H9 (cell line): ENCODE measurements at regions not wholly inside any gene's neighbourhood (a gene's known extent, or its start where the extent isn't known, plus 50 kb on each side); places are given as distances from the start of the nearest gene placed in this dataset.

Experiments
- DNase-seq: peaks from one replicate; pipeline ENCODE4 v3.0.0-alpha.2; 2017
- H2AFZ ChIP-seq: one replicate; pipeline ENCODE4 v1.6.1; 2013; ENCODE audit warnings: mild to moderate bottlenecking, low read length, control low read depth, moderate library complexity
- H2AK5ac ChIP-seq: 2 replicates; pipeline ENCODE4 v1.6.1; 2013; ENCODE audit warnings: low read length, control low read depth, mixed read lengths; ENCODE audit not compliant: insufficient read length
- H2BK120ac ChIP-seq: one replicate; pipeline ENCODE4 v1.6.1; 2013; ENCODE audit warnings: low read depth, mild to moderate bottlenecking, low read length, control low read depth, inconsistent platforms; ENCODE audit not compliant: poor library complexity, severe bottlenecking
- H2BK12ac ChIP-seq: 2 replicates; pipeline ENCODE4 v1.6.1; 2013; ENCODE audit warnings: low read length, control low read depth, mixed read lengths, low read depth; ENCODE audit not compliant: insufficient read length
- H2BK15ac ChIP-seq: 2 replicates; pipeline ENCODE4 v1.6.1; 2013; ENCODE audit warnings: low read depth, low read length, control low read depth
- H2BK20ac ChIP-seq: one replicate; pipeline ENCODE4 v1.6.1; 2013; ENCODE audit warnings: low read depth, mild to moderate bottlenecking, low read length, control low read depth, inconsistent platforms; ENCODE audit not compliant: poor library complexity, severe bottlenecking
- H2BK5ac ChIP-seq: 2 replicates; pipeline ENCODE4 v1.6.1; 2013; ENCODE audit warnings: low read length, control low read depth, mixed read lengths; ENCODE audit not compliant: insufficient read length
- H3K14ac ChIP-seq: 2 replicates; pipeline ENCODE4 v1.6.1; 2013; ENCODE audit warnings: low read length, control low read depth; ENCODE audit not compliant: insufficient read depth
- H3K18ac ChIP-seq: 2 replicates; pipeline ENCODE4 v1.6.1; 2013; ENCODE audit warnings: low read depth, mild to moderate bottlenecking, mixed read lengths, low read length, control low read depth; ENCODE audit not compliant: insufficient read length
- H3K23ac ChIP-seq: 2 replicates; pipeline ENCODE4 v1.6.1; 2013; ENCODE audit warnings: low read length, control low read depth, mixed read lengths, low read depth; ENCODE audit not compliant: insufficient read length
- H3K23me2 ChIP-seq: 2 replicates; pipeline ENCODE4 v1.6.1; 2013; ENCODE audit warnings: low read depth, mild to moderate bottlenecking, mixed read lengths, low read length, control low read depth; ENCODE audit not compliant: insufficient read length, poor library complexity, severe bottlenecking
- H3K27ac ChIP-seq: 2 replicates; pipeline ENCODE4 v1.5.1; 2013; ENCODE audit warnings: low read length, control low read depth, mixed read lengths, low read depth; ENCODE audit not compliant: insufficient read length
- H3K27me3 ChIP-seq: 2 replicates; pipeline ENCODE4 v1.6.1; 2013; ENCODE audit warnings: low read length, control low read depth, inconsistent platforms; ENCODE audit not compliant: insufficient read depth
- H3K4ac ChIP-seq: 2 replicates; pipeline ENCODE4 v1.6.1; 2013; ENCODE audit warnings: low read depth, mild to moderate bottlenecking, control low read depth, inconsistent platforms, low read length, moderate library complexity
- H3K4me1 ChIP-seq: 2 replicates; pipeline ENCODE4 v1.6.1; 2013; ENCODE audit warnings: low read length, control low read depth, inconsistent platforms; ENCODE audit not compliant: insufficient read depth
- H3K4me2 ChIP-seq: 2 replicates; pipeline ENCODE4 v1.6.1; 2013; ENCODE audit warnings: low read length, control low read depth, mixed read lengths; ENCODE audit not compliant: insufficient read length, insufficient read depth
- H3K56ac ChIP-seq: 2 replicates; pipeline ENCODE4 v1.6.1; 2013; ENCODE audit warnings: low read depth, mild to moderate bottlenecking, mixed read lengths, low read length, control low read depth; ENCODE audit not compliant: insufficient read length
- H3K79me1 ChIP-seq: 2 replicates; pipeline ENCODE4 v1.6.1; 2013; ENCODE audit warnings: low read depth, mild to moderate bottlenecking, moderate library complexity, low read length, control low read depth, inconsistent platforms; ENCODE audit not compliant: insufficient read depth, poor library complexity, severe bottlenecking
- H3K79me2 ChIP-seq: 2 replicates; pipeline ENCODE4 v1.6.1; 2013; ENCODE audit warnings: low read length, control low read depth, inconsistent platforms; ENCODE audit not compliant: insufficient read depth
- H3K9ac ChIP-seq: 2 replicates; pipeline ENCODE4 v1.6.1; 2013; ENCODE audit warnings: low read length, control low read depth, mixed read lengths; ENCODE audit not compliant: insufficient read length; ENCODE audit errors: extremely low read depth
- H3K9me3 ChIP-seq: one replicate; pipeline ENCODE4 v1.6.1; 2013; ENCODE audit warnings: low read depth, low read length, inconsistent platforms; ENCODE audit not compliant: control insufficient read depth
- H3T11ph ChIP-seq: one replicate; pipeline ENCODE4 v1.6.1; 2013; ENCODE audit warnings: mild to moderate bottlenecking, low read length, control low read depth, inconsistent platforms
- H4K20me1 ChIP-seq: one replicate; pipeline ENCODE4 v1.6.1; 2013; ENCODE audit not compliant: control insufficient read depth, insufficient read length, insufficient read depth
- H4K5ac ChIP-seq: 2 replicates; pipeline ENCODE4 v1.6.1; 2013; ENCODE audit warnings: low read depth, mild to moderate bottlenecking, mixed read lengths, low read length, control low read depth; ENCODE audit not compliant: insufficient read length
- H4K8ac ChIP-seq: replicated peaks from 2 replicates; pipeline ENCODE4 v1.6.1; 2013; ENCODE audit warnings: low read length, control low read depth, mixed read lengths, low read depth; ENCODE audit not compliant: insufficient read length
- H4K91ac ChIP-seq: 2 replicates; pipeline ENCODE4 v1.6.1; 2013; ENCODE audit warnings: low read depth, mild to moderate bottlenecking, moderate library complexity, mixed read lengths, low read length, control low read depth; ENCODE audit not compliant: insufficient read length
- H3K27ac Mint-ChIP-seq, 3 experiments: 2 replicates in 2 of 3; 3 replicates in 1 of 3; pipeline ENCODE4 v1.8.0; 2020 to 2021; ENCODE audit warnings: mixed read lengths in 3 of 3, mild to moderate bottlenecking in 1 of 3, moderate library complexity in 1 of 3
- H3K27me3 Mint-ChIP-seq: 2 replicates; pipeline ENCODE4 v1.8.0; 2021; ENCODE audit warnings: low read depth, mild to moderate bottlenecking, moderate library complexity, mixed read lengths
- H3K36me3 Mint-ChIP-seq, 3 experiments: 2 replicates in 2 of 3; 3 replicates in 1 of 3; pipeline ENCODE4 v1.8.0; 2020 to 2021; ENCODE audit warnings: low read depth in 3 of 3, mixed read lengths in 3 of 3; ENCODE audit not compliant: insufficient read depth in 1 of 3
- H3K4me1 Mint-ChIP-seq, 2 experiments: 2 replicates each; pipeline ENCODE4 v1.8.0; 2020; ENCODE audit warnings: mixed read lengths in 2 of 2
- H3K4me3 Mint-ChIP-seq, 2 experiments: 2 replicates in 1 of 2; 3 replicates in 1 of 2; pipeline ENCODE4 v1.8.0; 2020 to 2021; ENCODE audit warnings: mild to moderate bottlenecking in 2 of 2, mixed read lengths in 2 of 2, moderate library complexity in 1 of 2
- H3K9me3 Mint-ChIP-seq, 2 experiments: 2 replicates in 1 of 2; 3 replicates in 1 of 2; pipeline ENCODE4 v1.8.0; 2020; ENCODE audit warnings: mild to moderate bottlenecking in 2 of 2, mixed read lengths in 2 of 2, moderate library complexity in 1 of 2
- WGBS: extraction: QIAGEN DNeasy Blood & Tissue Kit; methylation state at CpG from one replicate; pipeline ENCODE4 v1.1.7; 2013; ENCODE audit warnings: missing lambda C conversion rate, low lambda C conversion rate, mixed read lengths; ENCODE audit not compliant: insufficient read length; ENCODE audit errors: extremely low coverage; 5-methylcytosine and 5-hydroxymethylcytosine counted together
- TF ChIP-seq, protein P1 (sequence below): fragments of 200-600 bp; sonication (generic); conservative IDR thresholded peaks from 3 replicates; pipeline ENCODE4 v1.8.0; 2021; ENCODE audit warnings: antibody characterized with exemption, mild to moderate bottlenecking

GRCh38 chr20:39894067-39894466 is 795.0 kb downstream of the MAFB start:
- Histone ChIP-seq H3K9ac (no peak overlapping the region), H2BK5ac (no peak overlapping the region), H3K9me3 (no peaks in the 10 kb centered on the region), H4K20me1 (no peaks in the 10 kb centered on the region), H3K4ac (no peak overlapping the region), H3K23ac (no peak overlapping the region), H4K5ac (no peak overlapping the region), H3K56ac (no peak overlapping the region), H2BK15ac (no peak overlapping the region), H2BK12ac (no peak overlapping the region), H4K8ac (no peak overlapping the region), H3T11ph (no peak overlapping the region), H3K79me2 (no peaks in the 10 kb centered on the region), H4K91ac (no peak overlapping the region), H2BK120ac (no peak overlapping the region), H3K27me3 (no peaks in the 10 kb centered on the region), H3K79me1 (no peaks in the 10 kb centered on the region), H3K27ac (no peak overlapping the region), H3K18ac (no peak overlapping the region), H3K23me2 (no peaks in the 10 kb centered on the region), H2AFZ (no peak overlapping the region), H3K14ac (no peak overlapping the region), H2AK5ac (no peak overlapping the region), H3K4me1 (no peaks in the 10 kb centered on the region), H2BK20ac (no peak overlapping the region), H3K4me2 (no peak overlapping the region)
- Mint-ChIP-seq H3K27me3 (no peaks in the 10 kb centered on the region), H3K4me1 (peaks cover 3 to 21% of the 10 kb centered on the region in 2 experiments), H3K9me3 (no peaks in the 10 kb centered on the region), H3K4me3 (no peak overlapping the region), H3K27ac (no peak overlapping the region), H3K36me3 (peaks cover 0 to 8% (median 0%) of the 10 kb centered on the region in 3 experiments; a peak in 2 of 7 replicates)
- TF ChIP-seq, protein P1, sequence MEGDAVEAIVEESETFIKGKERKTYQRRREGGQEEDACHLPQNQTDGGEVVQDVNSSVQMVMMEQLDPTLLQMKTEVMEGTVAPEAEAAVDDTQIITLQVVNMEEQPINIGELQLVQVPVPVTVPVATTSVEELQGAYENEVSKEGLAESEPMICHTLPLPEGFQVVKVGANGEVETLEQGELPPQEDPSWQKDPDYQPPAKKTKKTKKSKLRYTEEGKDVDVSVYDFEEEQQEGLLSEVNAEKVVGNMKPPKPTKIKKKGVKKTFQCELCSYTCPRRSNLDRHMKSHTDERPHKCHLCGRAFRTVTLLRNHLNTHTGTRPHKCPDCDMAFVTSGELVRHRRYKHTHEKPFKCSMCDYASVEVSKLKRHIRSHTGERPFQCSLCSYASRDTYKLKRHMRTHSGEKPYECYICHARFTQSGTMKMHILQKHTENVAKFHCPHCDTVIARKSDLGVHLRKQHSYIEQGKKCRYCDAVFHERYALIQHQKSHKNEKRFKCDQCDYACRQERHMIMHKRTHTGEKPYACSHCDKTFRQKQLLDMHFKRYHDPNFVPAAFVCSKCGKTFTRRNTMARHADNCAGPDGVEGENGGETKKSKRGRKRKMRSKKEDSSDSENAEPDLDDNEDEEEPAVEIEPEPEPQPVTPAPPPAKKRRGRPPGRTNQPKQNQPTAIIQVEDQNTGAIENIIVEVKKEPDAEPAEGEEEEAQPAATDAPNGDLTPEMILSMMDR, result no peak
- no CpG with 5 or more reads among the region's 2 CpGs for WGBS
- no peak for DNase-seq
